GM21528 (cell line): ENCODE measurements at regions not wholly inside any gene's neighbourhood (a gene's known extent, or its start where the extent isn't known, plus 50 kb on each side); places are given as distances from the start of the nearest gene placed in this dataset.
"Not testable (repeated sequence)": the region's sequence is repeated elsewhere in the genome, so short reads cannot be mapped to it uniquely, and the experiment has no call there.

Experiments
- ATAC-seq: cut with Tn5 transposase; IDR thresholded peaks from one replicate; pipeline ENCODE4 v1.9.1; 2021; ENCODE audit warnings: mild to moderate bottlenecking, moderate library complexity; ENCODE audit not compliant: unreplicated experiment, low FRiP score

DNA sequence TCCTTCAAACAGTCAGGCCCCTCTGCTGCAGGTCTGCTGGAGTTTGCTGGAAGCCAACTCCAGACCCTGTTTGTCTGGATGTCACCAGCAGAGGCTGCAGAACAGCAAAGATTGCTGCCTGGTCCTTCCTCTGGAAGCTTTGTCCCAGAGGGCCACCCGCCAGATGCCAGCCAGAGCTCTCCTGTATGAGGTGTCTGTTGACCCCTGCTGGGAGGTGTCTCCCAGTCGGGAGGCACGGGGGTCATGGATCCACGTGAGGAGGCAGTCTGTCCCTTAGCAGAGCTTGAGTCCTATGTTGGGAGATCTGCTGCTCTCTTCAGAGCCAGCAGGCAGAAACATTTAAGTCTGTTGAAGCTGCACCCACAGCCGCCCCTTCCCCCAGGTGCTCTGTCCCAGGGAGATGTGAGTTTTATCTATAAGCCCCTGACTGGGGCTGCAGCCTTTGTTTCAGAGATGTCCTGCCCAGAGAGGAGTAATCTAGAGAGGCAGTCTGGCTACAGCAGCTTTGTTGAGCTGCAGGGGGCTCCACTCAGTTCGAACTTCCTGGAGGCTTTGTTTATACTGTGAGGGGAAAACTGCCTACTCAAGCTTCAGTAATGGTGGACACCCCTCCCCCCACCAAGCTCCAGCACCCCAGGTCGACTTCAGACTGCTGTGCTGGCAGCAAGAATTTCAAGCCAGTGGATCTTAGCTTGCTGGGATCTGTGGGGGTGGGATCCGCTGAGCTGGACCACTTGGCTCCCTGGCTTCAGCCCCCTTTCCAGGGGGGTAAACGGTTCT lies 72.1 kb downstream of the OGFRL1 start:
- ATAC-seq: not testable (repeated sequence)

DNA sequence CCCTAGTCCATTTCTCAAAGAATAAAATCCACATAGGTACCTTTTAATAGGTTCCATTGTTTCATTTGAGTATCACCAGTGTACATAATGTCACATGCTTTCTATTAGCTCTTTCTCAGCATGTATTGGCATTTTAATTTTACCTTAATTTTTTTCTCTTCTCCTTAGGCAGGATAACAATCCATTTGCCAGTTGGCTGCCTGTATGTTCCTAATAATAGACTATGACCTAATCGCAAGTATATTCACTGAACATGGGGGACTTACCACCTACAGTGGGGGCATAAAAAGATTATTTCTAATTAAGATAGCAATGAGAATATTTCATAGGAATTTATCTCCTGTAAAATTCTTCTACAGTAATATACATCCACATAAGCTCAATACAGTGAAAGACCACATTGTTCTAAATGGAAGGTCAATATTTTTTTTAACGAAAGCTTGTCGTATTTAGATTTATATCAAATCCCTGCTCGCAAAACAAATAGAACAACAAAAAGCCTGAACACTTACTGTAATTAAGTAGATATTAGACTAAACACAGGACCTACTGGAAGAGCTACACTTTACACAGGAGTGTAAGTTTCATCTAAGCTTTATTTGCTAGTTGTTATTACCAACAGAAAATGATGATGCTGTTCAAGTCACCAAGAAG lies 76.4 kb downstream of the OGFRL1 start:
- ATAC-seq: no peak

GRCh38 chr6:71367756-71368155 lies 79.1 kb downstream of the OGFRL1 start:
- no peak for ATAC-seq

GRCh38 chr6:71368284-71368683 lies 79.7 kb downstream of the OGFRL1 start:
- no peak for ATAC-seq

DNA sequence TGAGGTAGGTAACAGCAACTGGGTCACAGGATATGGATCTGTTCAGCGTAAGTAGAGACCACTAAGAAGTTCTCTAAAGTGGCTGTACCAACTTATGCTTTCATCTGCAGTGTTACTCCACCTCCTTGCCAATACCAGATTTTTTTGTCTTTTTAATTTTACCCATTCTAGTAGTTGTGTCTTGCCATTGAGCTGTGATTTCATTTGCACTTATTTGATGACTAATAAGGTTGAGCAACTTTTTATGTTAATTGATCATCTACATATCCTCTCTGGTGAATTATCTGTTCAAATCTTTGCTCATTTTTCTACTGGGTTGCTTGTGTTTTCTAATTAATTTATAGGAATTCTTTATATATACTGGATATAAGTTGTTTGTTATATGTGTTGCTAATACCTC lies 82.9 kb downstream of the OGFRL1 start:
- ATAC-seq: no peak

- no peak for ATAC-seq
These were observed 85.3 kb downstream of the OGFRL1 start for GRCh38 chr6:71373943-71374342.

DNA sequence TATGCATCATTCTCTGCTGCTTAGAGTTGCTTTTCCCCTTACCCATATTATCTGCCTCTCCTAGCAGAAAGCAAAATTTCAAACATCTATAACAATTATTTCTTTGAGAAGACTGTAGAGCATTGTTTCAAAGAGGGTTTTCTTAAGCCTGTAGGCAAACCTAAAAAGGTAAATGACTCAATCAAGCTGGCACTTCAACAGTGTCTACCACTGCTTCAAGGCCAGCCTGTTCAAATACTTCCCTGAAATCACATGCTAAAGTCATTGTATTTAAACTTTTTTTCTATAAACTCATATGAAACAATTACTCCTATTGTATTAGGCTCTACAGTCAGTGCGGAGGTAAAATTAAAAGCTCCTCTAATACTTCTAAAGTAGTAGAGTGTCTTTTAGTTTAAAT lies 87.1 kb downstream of the OGFRL1 start:
- ATAC-seq: no peak

- no peak for ATAC-seq
These were observed 88.2 kb downstream of the OGFRL1 start for GRCh38 chr6:71376830-71377229.

DNA sequence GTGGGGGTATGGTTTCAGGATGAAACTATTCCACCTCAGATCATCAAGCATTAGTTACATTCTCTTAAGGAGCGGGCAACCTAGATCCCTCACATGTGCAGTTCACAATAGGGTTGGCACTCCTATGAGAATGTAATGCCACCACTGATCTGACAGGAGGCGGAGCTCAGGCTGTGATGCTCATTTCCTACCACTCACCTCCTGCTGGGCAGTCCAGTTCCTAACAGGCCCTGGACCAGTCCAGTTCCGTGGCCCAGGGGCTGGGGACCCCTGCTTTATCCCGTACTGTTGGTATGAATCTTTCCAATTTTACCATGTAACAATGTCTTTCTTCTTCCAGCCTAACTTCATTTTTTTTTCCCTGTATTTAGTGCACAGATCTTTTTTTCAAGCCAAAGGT lies 94.9 kb downstream of the OGFRL1 start:
- no peak for ATAC-seq

- ATAC-seq: no peak
These were observed 95.4 kb downstream of the OGFRL1 start for GRCh38 chr6:71383901-71384489.

GRCh38 chr6:71385111-71385822 lies 96.7 kb downstream of the OGFRL1 start:
- ATAC-seq: no peak

- ATAC-seq: no peak
These were observed 97.6 kb downstream of the OGFRL1 start for GRCh38 chr6:71386215-71386614.

DNA sequence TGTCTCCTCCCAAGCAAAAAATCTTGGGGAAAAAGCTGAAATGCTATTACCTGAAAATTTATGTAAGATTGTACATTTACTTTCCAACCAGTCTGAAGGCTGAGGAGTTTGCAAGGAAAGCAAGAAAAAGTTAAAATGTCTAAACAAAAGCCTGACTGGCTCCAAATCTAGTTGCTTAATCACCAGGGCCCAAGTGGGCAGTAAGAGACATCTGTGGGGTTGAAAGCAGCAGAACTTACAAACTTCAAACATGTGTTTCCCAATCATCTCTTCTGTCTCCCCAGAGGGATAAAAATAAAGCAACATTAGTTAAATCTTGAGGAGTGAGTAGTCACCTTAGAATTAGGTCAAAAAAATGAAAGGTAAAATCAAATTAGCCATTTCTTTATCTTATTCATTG lies 98.6 kb downstream of the OGFRL1 start:
- no peak for ATAC-seq

GRCh38 chr6:71388068-71388744 lies 99.6 kb downstream of the OGFRL1 start:
- no peak for ATAC-seq

GRCh38 chr6:71388856-71389527 lies 100.4 kb downstream of the OGFRL1 start:
- ATAC-seq: no peak

DNA sequence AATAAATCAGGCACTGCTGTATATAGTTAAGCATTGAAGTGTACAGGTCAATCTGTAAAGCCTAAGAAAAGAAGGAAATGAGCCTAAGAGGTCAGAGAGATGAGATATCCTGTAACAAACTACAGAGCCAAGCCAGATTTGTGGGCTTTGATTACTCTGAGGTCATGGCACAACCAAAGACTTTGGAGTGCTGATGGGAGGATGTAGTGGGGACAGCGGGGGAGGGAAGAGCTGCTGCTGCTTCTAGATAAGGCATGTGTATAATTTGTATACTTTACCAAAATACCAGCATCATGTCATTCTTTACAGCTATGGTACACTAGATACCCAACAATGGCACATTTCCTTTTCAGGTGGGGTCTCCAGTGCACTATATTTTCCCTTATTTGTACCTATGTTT lies 102.5 kb downstream of the OGFRL1 start:
- no peak for ATAC-seq

DNA sequence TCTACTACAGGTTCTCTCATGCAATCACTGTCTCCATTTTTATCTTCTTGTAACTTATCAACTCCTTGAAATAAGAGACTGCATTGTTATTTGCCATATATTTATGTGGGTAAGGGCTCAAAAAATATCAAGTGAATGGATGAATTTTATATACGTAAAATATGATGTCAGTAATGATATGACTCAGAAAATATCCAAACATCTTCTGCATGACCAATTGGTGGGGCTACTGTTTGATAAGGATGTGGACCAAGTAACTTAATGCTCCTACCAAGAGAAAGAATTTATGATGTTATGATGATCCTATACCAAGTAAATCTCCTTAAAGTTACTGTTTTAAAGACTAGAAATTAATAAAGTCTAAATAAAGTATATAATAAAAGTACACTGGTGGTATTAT lies 103.7 kb downstream of the OGFRL1 start:
- no peak for ATAC-seq

- no peak for ATAC-seq
These were observed 104.9 kb downstream of the OGFRL1 start for GRCh38 chr6:71393471-71393870.

- no peak for ATAC-seq
These were observed 105.4 kb downstream of the OGFRL1 start for GRCh38 chr6:71393981-71394432.

- ATAC-seq: no peak
These were observed 106.3 kb downstream of the OGFRL1 start for GRCh38 chr6:71394926-71395325.
